OCI-LY7 (cell line): ENCODE measurements at regions not wholly inside any gene's neighbourhood (a gene's known extent, or its start where the extent isn't known, plus 50 kb on each side); places are given as distances from the start of the nearest gene placed in this dataset.

Experiments
- BruUV-seq: library from RNA; stranded (reverse); fragments of 400-500 nt; replicated peaks from 2 replicates; lab custom pipeline; 2021; lab: Mats Ljungman, UMichigan
- CTCF ChIA-PET: fragments of 300-600 bp; sonication (Branson Sonifier 250); formaldehyde crosslinking; loops from one replicate; lab custom pipeline; 2022; ENCODE audit warnings: antibody characterized with exemption; ENCODE audit not compliant: unreplicated experiment; lab: Charles Lee
- POLR2A ChIA-PET: fragments of 300-600 bp; sonication (Branson Sonifier 250); formaldehyde crosslinking; loops from one replicate; lab custom pipeline; 2022; ENCODE audit warnings: antibody characterized with exemption; lab: Charles Lee
- DNase-seq: peaks from one replicate; pipeline ENCODE4 v3.0.0-alpha.2; 2015; ENCODE audit warnings: low spot score
- H2AFZ ChIP-seq: fragments of 200-600 bp; sonication (generic), shearing (Covaris generic); 2 replicates; pipeline ENCODE4 v1.6.1; 2014; ENCODE audit warnings: mild to moderate bottlenecking, antibody characterized with exemption, low read length, moderate library complexity
- H3K27ac ChIP-seq: fragments of 200-600 bp; sonication (generic); 2 replicates; pipeline ENCODE4 v1.5.1; 2014; ENCODE audit warnings: mixed run types, low read depth, mild to moderate bottlenecking, moderate library complexity, low read length, inconsistent platforms; ENCODE audit not compliant: poor library complexity, severe bottlenecking
- H3K36me3 ChIP-seq: fragments of 200-600 bp; sonication (generic); 2 replicates; pipeline ENCODE4 v1.6.1; 2014; ENCODE audit warnings: mild to moderate bottlenecking, antibody characterized with exemption, low read length, moderate library complexity, mixed read lengths; ENCODE audit not compliant: insufficient read depth
- H3K4me1 ChIP-seq: fragments of 200-600 bp; sonication (generic); 2 replicates; pipeline ENCODE4 v1.5.1; 2014; ENCODE audit warnings: mild to moderate bottlenecking, low read length; ENCODE audit not compliant: insufficient read depth, poor library complexity, severe bottlenecking
- H3K4me2 ChIP-seq: fragments of 200-600 bp; sonication (generic); 2 replicates; pipeline ENCODE4 v1.6.1; 2014; ENCODE audit warnings: mild to moderate bottlenecking, low read length
- H3K4me3 ChIP-seq: fragments of 200-600 bp; sonication (generic); 2 replicates; pipeline ENCODE4 v1.5.1; 2014; ENCODE audit warnings: mild to moderate bottlenecking, low read depth, low read length; ENCODE audit not compliant: poor library complexity, severe bottlenecking
- H3K79me2 ChIP-seq: fragments of 200-600 bp; sonication (generic); 2 replicates; pipeline ENCODE4 v1.6.1; 2016; ENCODE audit warnings: low read depth, mild to moderate bottlenecking, low read length, moderate library complexity, mixed read lengths; ENCODE audit not compliant: insufficient read depth
- H3K9me2 ChIP-seq: fragments of 200-600 bp; sonication (generic); 2 replicates; pipeline ENCODE4 v1.6.1; 2016; ENCODE audit warnings: mild to moderate bottlenecking, low read length, mixed read lengths; ENCODE audit not compliant: insufficient read depth
- H3K9me3 ChIP-seq: fragments of 200-600 bp; sonication (generic); 2 replicates; pipeline ENCODE4 v1.6.1; 2014; ENCODE audit warnings: mild to moderate bottlenecking, mixed run types, low read length, mixed read lengths
- H4K20me1 ChIP-seq: fragments of 200-600 bp; sonication (generic); 2 replicates; pipeline ENCODE4 v1.6.1; 2014; ENCODE audit warnings: mild to moderate bottlenecking, antibody characterized with exemption, low read length, moderate library complexity, mixed read lengths; ENCODE audit not compliant: insufficient read depth
- EZH2phosphoT487 ChIP-seq: fragments of 200-600 bp; sonication (generic); IDR thresholded peaks from 2 replicates; pipeline ENCODE4 v1.6.1; 2018; ENCODE audit warnings: low read depth, borderline replicate concordance, mild to moderate bottlenecking, mixed run types, antibody characterized with exemption, low read length, moderate library complexity, mixed read lengths
- intact Hi-C: fragments of 100-400 bp; cut with micrococcal nuclease; formaldehyde crosslinking; loops from one replicate; pipeline ENCODE4 v1.10.0; 2022; ENCODE audit not compliant: unreplicated experiment
- TF ChIP-seq, protein P1 (sequence below): fragments of 200-600 bp; sonication (generic); conservative IDR thresholded peaks from 2 replicates; pipeline ENCODE4 v1.5.1; 2014; ENCODE audit warnings: mild to moderate bottlenecking, antibody characterized with exemption, low read length, moderate library complexity, mixed read lengths

DNA sequence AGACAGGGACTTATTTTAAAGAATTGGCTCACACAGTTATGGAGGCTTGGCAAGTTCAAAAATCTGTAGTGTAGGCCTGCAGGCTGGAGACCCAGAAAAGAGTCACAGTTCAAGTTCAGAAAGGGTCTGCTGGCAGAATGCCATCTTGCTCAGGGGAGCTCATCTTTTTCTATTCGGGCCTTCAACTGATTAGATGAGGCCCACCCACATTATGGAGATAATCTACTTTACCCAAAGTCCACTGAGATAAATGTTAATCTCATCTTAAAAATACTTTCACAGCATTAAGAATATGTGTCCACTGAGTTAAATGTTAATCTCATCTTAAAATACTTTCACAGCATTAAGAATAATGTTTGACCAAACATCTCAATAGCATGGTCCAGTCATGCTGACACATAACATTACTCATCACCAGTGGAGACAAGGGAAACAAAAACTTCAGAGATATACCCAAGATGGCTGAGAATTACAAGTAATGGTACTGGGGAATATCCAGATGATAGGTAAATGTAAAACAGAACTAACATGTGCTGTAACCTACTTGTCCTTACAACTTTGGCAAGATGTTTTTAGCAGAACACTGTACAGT is 74.3 kb upstream of the STAC start:
- TF ChIP-seq, protein P1, sequence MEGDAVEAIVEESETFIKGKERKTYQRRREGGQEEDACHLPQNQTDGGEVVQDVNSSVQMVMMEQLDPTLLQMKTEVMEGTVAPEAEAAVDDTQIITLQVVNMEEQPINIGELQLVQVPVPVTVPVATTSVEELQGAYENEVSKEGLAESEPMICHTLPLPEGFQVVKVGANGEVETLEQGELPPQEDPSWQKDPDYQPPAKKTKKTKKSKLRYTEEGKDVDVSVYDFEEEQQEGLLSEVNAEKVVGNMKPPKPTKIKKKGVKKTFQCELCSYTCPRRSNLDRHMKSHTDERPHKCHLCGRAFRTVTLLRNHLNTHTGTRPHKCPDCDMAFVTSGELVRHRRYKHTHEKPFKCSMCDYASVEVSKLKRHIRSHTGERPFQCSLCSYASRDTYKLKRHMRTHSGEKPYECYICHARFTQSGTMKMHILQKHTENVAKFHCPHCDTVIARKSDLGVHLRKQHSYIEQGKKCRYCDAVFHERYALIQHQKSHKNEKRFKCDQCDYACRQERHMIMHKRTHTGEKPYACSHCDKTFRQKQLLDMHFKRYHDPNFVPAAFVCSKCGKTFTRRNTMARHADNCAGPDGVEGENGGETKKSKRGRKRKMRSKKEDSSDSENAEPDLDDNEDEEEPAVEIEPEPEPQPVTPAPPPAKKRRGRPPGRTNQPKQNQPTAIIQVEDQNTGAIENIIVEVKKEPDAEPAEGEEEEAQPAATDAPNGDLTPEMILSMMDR = no peak
- TF ChIP-seq EZH2phosphoT487 = no peak
- CTCF ChIA-PET = no interaction called here
- intact Hi-C loops = no loop called here
- BruUV-seq = no TSS peak
- Histone ChIP-seq H2AFZ (no peak overlapping the region), H3K4me1 (no peaks in the 10 kb centered on the region), H3K27ac (no peak overlapping the region), H4K20me1 (no peaks in the 10 kb centered on the region), H3K79me2 (no peaks in the 10 kb centered on the region), H3K4me2 (no peak overlapping the region), H3K36me3 (no peaks in the 10 kb centered on the region), H3K9me3 (no peaks in the 10 kb centered on the region), H3K9me2 (no peaks in the 10 kb centered on the region), H3K4me3 (no peak overlapping the region)
- POLR2A ChIA-PET = interaction anchor here (1.1 kb wide), 1 partner anchor 342 kb away, joined by 3 read pairs; no protein-coding TSS in a partner anchor
- DNase-seq = no peak

DNA sequence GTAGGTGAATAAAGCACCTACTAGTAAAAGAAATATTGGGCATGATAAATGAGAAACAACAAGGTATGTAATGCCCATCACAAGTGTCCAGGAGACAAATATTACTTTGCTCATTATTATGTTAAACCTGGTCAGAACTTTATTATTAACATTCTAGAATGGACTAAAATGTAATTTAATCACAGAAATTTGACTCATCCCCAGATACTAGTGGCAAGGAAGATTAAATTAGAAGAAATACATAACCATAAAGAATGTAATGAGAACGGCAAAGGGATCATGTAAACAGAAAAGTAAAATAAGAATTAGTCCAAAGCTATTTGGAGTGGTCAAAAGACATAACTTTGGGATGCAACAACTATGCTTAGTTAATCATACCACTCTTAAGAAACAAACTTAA is 71.2 kb upstream of the STAC start:
- Histone ChIP-seq H3K27ac (no peak overlapping the region), H3K9me2 (no peaks in the 10 kb centered on the region), H2AFZ (no peak overlapping the region), H3K4me2 (no peak overlapping the region), H3K36me3 (no peaks in the 10 kb centered on the region), H3K4me3 (no peak overlapping the region), H4K20me1 (no peaks in the 10 kb centered on the region), H3K4me1 (no peaks in the 10 kb centered on the region), H3K9me3 (no peaks in the 10 kb centered on the region), H3K79me2 (no peaks in the 10 kb centered on the region)
- no peak for DNase-seq
- intact Hi-C loops = no loop called here
- ChIA-PET CTCF (no interaction called here), POLR2A (no interaction called here)
- BruUV-seq = no TSS peak
- TF ChIP-seq, protein P1 = no peak
- TF ChIP-seq EZH2phosphoT487 = no peak

DNA sequence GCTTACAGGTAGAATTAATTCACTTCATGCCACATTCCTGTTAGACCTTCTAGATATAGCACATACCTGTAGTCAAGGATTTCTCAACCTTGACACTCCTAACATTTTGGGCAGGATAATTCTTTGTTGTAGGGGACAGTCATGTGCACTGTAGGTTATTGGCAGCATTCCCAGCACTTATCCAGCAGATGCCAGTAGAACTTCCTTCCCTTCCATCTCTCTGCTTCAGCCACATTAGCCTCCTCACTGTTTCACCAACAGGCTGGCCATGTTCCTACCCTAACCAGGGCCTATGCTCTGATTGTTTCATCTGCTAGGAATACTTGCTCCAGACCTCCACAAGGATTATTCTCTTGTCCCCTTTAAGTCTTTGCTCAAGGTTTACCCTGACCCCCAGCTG is 68.0 kb upstream of the STAC start:
- Histone ChIP-seq H3K9me2 (no peaks in the 10 kb centered on the region), H2AFZ (no peak overlapping the region), H3K4me2 (no peak overlapping the region), H3K9me3 (no peaks in the 10 kb centered on the region), H3K4me3 (no peak overlapping the region), H3K36me3 (no peaks in the 10 kb centered on the region), H3K4me1 (no peaks in the 10 kb centered on the region), H4K20me1 (no peaks in the 10 kb centered on the region), H3K79me2 (no peaks in the 10 kb centered on the region), H3K27ac (no peak overlapping the region)
- no peak for DNase-seq
- ChIA-PET POLR2A (interaction anchor here (0.7 kb wide), 1 partner anchor 18 kb away, joined by 3 read pairs; no protein-coding TSS in a partner anchor), CTCF (no interaction called here)
- BruUV-seq = no TSS peak
- TF ChIP-seq EZH2phosphoT487 = no peak
- TF ChIP-seq, protein P1 = no peak
- intact Hi-C loops = no loop called here
